ENCODE measurements at regions not wholly inside any gene's neighbourhood (a gene's known extent, or its start where the extent isn't known, plus 50 kb on each side); places are given as distances from the start of the nearest gene placed in this dataset.
A peak's percentile ranks its signal among the peaks of the same experiment; 100 is the strongest.
"Not testable (repeated sequence)": the region's sequence is repeated elsewhere in the genome, so short reads cannot be mapped to it uniquely, and the experiment has no call there.

DNA sequence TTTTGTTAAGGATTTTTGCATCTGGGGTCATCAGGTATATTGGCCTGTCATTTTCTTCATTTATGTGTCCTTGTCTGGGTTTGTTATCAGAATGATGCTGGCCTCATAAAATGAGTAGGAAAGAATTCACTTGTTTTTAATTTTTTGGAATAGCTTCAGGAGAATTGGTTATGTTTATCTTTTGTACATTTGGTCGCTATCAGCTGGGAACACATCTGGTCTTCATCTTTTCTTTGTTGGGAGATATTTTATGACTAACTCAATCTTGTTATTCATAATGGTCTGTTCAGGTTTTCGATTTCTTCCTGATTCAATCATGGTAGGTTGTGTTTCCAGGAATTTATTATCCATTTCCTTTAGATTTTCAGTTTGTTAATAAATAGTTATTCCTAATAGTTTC, 207.5 kb upstream of the ASCC3 start:
- TF ChIP-seq, protein P1, sequence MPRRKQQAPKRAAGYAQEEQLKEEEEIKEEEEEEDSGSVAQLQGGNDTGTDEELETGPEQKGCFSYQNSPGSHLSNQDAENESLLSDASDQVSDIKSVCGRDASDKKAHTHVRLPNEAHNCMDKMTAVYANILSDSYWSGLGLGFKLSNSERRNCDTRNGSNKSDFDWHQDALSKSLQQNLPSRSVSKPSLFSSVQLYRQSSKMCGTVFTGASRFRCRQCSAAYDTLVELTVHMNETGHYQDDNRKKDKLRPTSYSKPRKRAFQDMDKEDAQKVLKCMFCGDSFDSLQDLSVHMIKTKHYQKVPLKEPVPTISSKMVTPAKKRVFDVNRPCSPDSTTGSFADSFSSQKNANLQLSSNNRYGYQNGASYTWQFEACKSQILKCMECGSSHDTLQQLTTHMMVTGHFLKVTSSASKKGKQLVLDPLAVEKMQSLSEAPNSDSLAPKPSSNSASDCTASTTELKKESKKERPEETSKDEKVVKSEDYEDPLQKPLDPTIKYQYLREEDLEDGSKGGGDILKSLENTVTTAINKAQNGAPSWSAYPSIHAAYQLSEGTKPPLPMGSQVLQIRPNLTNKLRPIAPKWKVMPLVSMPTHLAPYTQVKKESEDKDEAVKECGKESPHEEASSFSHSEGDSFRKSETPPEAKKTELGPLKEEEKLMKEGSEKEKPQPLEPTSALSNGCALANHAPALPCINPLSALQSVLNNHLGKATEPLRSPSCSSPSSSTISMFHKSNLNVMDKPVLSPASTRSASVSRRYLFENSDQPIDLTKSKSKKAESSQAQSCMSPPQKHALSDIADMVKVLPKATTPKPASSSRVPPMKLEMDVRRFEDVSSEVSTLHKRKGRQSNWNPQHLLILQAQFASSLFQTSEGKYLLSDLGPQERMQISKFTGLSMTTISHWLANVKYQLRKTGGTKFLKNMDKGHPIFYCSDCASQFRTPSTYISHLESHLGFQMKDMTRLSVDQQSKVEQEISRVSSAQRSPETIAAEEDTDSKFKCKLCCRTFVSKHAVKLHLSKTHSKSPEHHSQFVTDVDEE (CRISPR knock-in tag; IDR thresholded peaks at IDR 0.05) = peak; percentile 67
- TF ChIP-seq, protein P2, sequence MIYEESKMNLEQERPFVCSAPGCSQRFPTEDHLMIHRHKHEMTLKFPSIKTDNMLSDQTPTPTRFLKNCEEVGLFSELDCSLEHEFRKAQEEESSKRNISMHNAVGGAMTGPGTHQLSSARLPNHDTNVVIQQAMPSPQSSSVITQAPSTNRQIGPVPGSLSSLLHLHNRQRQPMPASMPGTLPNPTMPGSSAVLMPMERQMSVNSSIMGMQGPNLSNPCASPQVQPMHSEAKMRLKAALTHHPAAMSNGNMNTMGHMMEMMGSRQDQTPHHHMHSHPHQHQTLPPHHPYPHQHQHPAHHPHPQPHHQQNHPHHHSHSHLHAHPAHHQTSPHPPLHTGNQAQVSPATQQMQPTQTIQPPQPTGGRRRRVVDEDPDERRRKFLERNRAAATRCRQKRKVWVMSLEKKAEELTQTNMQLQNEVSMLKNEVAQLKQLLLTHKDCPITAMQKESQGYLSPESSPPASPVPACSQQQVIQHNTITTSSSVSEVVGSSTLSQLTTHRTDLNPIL (CRISPR knock-in tag; IDR thresholded peaks at IDR 0.05; ENCODE audit: low read depth) = no peak
- TF ChIP-seq TOX (CRISPR knock-in tag; IDR thresholded peaks at IDR 0.05; ENCODE audit: borderline replicate concordance) (no peak), TCF4 (CRISPR knock-in tag; IDR thresholded peaks at IDR 0.05; ENCODE audit: borderline replicate concordance) (peak; percentile 86)

DNA sequence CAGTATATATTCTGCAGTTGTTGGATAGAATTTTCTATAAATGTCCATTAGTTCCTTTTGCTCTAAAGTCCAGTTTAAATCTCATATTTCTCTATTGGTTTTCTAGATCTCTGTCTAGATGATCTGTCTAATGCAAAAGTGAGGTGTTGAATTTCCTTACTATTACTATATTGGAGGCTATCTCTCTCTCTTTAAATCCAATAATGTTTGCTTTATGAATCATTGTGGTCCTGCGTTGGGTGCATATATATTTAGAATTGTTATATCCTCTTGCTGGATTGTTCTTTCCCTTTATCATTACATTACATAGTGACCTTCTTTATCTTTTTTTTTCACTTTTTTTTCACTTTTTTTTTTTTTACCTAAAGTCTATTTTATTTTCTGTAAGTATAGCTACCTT, 208.5 kb upstream of the ASCC3 start:
- no peak for ATAC-seq

More for the DNA sequence above, 207.5 kb upstream of the ASCC3 start:
- ATAC-seq = no peak

DNA sequence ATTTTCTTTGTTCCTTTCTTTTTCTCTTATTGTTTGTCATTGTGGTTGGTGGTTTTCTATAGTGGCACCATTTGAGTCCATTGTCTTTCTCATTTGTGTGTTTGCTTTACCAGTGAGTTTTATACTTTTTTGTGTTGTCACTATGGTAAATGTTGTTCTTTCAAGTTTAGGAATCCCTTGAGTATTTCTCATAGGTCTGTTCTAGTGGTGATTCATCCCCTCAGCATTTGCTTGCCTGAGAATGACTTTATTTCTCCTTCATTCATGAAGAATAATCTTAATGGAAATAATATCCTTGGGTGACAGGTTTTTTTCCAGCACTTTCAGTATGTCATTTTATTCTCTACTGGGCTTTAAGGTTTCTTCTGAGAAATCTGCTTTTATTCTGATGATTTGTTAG, 209.2 kb upstream of the ASCC3 start:
- ATAC-seq = no peak
- TF ChIP-seq, protein P2 (CRISPR knock-in tag; IDR thresholded peaks at IDR 0.05; ENCODE audit: low read depth) = no peak
- TF ChIP-seq, protein P1 (CRISPR knock-in tag; IDR thresholded peaks at IDR 0.05) = no peak

More for the DNA sequence above, 208.5 kb upstream of the ASCC3 start:
- TF ChIP-seq SNAI2 (CRISPR knock-in tag; IDR thresholded peaks at IDR 0.05) (no peak), BACH2 (CRISPR knock-in tag; IDR thresholded peaks at IDR 0.05; ENCODE audit: borderline replicate concordance) (no peak), CSDC2 (CRISPR knock-in tag; IDR thresholded peaks at IDR 0.05) (no peak), ISL1 (CRISPR knock-in tag; IDR thresholded peaks at IDR 0.05) (no peak), ARNTL (CRISPR knock-in tag; IDR thresholded peaks at IDR 0.05; ENCODE audit: borderline replicate concordance, low read depth) (no peak), TCF4 (CRISPR knock-in tag; IDR thresholded peaks at IDR 0.05; ENCODE audit: borderline replicate concordance) (no peak)
- TF ChIP-seq, protein P1 (CRISPR knock-in tag; IDR thresholded peaks at IDR 0.05) = no peak

DNA sequence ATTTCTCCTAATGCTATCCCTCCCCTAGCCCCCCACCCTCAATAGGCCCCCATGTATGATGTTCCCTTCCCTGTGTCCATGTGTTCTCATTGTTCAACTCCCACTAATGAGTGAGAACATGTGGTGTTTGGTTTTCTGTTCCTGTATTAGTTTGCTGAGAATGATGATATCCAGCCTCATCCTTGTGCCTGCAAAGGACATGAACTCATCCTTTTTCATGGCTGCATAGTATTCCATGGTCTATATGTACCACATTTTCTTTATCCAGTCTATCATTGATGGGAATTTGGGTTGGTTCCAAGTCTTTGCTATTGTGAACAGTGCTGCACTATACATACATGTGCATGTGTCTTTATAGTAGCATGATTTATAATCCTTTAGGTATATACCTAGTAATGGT, 217.5 kb upstream of the ASCC3 start:
- TF ChIP-seq ZNF8 (CRISPR knock-in tag; IDR thresholded peaks at IDR 0.05) = 0 out of 2 replicates have a peak, but pooled peaks have one; percentile 27
- ATAC-seq = not testable (repeated sequence)

DNA sequence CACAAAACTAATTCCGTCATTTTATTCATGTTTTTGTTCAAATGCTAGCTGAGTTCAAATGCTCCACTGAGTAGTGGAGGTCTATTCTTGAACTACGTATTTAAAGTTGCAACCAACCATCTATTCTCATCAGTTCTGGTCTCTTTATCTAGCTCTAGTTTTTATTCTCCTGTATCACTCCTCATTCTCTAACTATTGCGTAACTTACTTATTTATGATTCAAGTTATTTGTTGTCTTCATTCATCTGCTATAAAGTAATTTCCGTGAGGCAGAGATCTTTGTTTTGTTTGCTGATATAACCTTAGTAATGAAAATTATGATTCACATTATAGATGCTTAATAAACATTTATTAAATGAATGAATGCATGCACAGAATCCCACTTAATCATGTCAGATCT, 221.6 kb upstream of the ASCC3 start:
- TF ChIP-seq GLIS3 (CRISPR knock-in tag; IDR thresholded peaks at IDR 0.05) = no peak
- no peak for TF ChIP-seq TOX (CRISPR knock-in tag; IDR thresholded peaks at IDR 0.05; ENCODE audit: borderline replicate concordance)
- TF ChIP-seq RARB (CRISPR knock-in tag; IDR thresholded peaks at IDR 0.05) = no peak
- TF ChIP-seq ZNF70 (CRISPR knock-in tag; IDR thresholded peaks at IDR 0.05) = no peak
- TF ChIP-seq OSR1 (CRISPR knock-in tag; IDR thresholded peaks at IDR 0.05) = no peak
- TF ChIP-seq, protein P3, sequence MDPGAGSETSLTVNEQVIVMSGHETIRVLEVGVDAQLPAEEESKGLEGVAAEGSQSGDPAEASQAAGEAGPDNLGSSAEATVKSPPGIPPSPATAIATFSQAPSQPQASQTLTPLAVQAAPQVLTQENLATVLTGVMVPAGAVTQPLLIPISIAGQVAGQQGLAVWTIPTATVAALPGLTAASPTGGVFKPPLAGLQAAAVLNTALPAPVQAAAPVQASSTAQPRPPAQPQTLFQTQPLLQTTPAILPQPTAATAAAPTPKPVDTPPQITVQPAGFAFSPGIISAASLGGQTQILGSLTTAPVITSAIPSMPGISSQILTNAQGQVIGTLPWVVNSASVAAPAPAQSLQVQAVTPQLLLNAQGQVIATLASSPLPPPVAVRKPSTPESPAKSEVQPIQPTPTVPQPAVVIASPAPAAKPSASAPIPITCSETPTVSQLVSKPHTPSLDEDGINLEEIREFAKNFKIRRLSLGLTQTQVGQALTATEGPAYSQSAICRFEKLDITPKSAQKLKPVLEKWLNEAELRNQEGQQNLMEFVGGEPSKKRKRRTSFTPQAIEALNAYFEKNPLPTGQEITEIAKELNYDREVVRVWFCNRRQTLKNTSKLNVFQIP (CRISPR knock-in tag; IDR thresholded peaks at IDR 0.05; ENCODE audit: borderline replicate concordance, low read depth) = no peak
- no peak for TF ChIP-seq ZNF8 (CRISPR knock-in tag; IDR thresholded peaks at IDR 0.05)
- no peak for ATAC-seq
